ENCODE measurements at regions not wholly inside any gene's neighbourhood (a gene's known extent, or its start where the extent isn't known, plus 50 kb on each side); places are given as distances from the start of the nearest gene placed in this dataset.

DNA sequence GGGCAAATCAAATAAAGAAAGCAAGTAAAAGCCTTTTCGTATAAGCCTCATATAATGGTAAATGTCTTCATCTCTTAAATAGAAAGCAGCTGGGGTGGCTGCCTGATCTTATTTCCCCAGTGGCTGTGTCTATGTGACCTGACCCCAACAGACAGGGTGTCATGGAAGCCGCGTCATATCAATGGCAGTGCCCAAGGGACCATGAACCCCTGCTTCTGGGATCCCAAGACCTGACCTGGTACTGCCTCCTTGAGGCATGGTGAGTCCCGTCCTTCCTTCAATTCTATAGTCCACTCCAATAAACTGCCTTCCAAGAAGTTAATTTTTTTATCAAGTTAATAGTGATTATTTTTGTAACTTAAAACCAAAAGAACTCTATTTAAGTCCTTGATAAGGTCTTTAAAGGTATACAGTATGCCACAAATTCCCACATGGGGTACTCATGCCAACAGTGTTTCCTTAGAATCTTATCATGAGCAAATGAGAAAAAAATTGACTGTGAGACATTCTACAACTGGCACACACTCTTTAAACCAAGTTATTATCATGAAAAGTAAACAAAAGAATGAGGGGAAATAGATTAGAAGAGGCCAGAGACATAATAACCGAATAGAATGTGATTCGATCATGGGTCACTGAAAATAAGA is 104.6 kb downstream of the ADSS2 start:
- no peak overlapping the region for H3K4me3 ChIP-seq (ENCODE audit: low read depth, low read length)
- H3K9me3 ChIP-seq (ENCODE audit: control insufficient read depth, insufficient read depth, low read depth, low read length) = no peaks in the 10 kb centered on the region
- ChIA-PET CTCF (interaction anchor here (0.5 kb wide), 1 partner anchor 393 kb away, joined by 3 read pairs; no protein-coding TSS in a partner anchor), POLR2A (no interaction called here)
- no peak overlapping the region for H3K27ac ChIP-seq (ENCODE audit: extremely low read depth, low read depth, low read length)
- H3K36me3 ChIP-seq (ENCODE audit: control insufficient read depth in 2 of 2, insufficient read depth in 1 of 2, low read length in 2 of 2) = no peaks in the 10 kb centered on the region
- peaks cover 14% of the 10 kb centered on the region for H3K4me1 ChIP-seq (ENCODE audit: control insufficient read depth, insufficient read depth, low read length)
- TF ChIP-seq ZBTB20 (tag by site-specific recombination; IDR thresholded peaks at IDR 0.05) (no peak), ZNF501 (tag by site-specific recombination; IDR thresholded peaks at IDR 0.05) (0 out of 2 replicates have a peak, but pooled peaks have one; percentile 15), ZNF175 (tag by site-specific recombination; IDR thresholded peaks at IDR 0.05) (no peak), ZFP41 (tag by site-specific recombination; IDR thresholded peaks at IDR 0.05; ENCODE audit: borderline replicate concordance) (no peak), ZNF223 (tag by site-specific recombination; IDR thresholded peaks at IDR 0.05) (no peak), ZNF311 (tag by site-specific recombination; IDR thresholded peaks at IDR 0.05; ENCODE audit: borderline replicate concordance) (no peak), ZNF155 (tag by site-specific recombination; IDR thresholded peaks at IDR 0.05) (no peak), ZNF354C (tag by site-specific recombination; IDR thresholded peaks at IDR 0.05; ENCODE audit: borderline replicate concordance, low read depth) (no peak), SP7 (tag by site-specific recombination; IDR thresholded peaks at IDR 0.05) (peak; percentile 11), ZNF138 (tag by site-specific recombination; IDR thresholded peaks at IDR 0.05; ENCODE audit: borderline replicate concordance) (no peak), ZNF610 (tag by site-specific recombination; IDR thresholded peaks at IDR 0.05; ENCODE audit: borderline replicate concordance) (no peak), ZNF830 (tag by site-specific recombination; IDR thresholded peaks at IDR 0.05; ENCODE audit: low read depth) (no peak), ZNF677 (tag by site-specific recombination; IDR thresholded peaks at IDR 0.05) (no peak), ZNF292 (tag by site-specific recombination; IDR thresholded peaks at IDR 0.05; ENCODE audit: borderline replicate concordance, low read depth) (no peak), ZNF571 (tag by site-specific recombination; IDR thresholded peaks at IDR 0.05) (no peak), ZFP3 (tag by site-specific recombination; IDR thresholded peaks at IDR 0.05; ENCODE audit: low read depth) (no peak), FEZF1 (tag by site-specific recombination; IDR thresholded peaks at IDR 0.05) (peak; percentile 63), OSR2 (tag by site-specific recombination; IDR thresholded peaks at IDR 0.05) (0 out of 2 replicates have a peak, but pooled peaks have one; percentile 58), ZSCAN30 (tag by site-specific recombination; IDR thresholded peaks at IDR 0.05) (no peak), ZBTB8A (tag by site-specific recombination; IDR thresholded peaks at IDR 0.05) (no peak), HOXA7 (CRISPR knock-in tag; IDR thresholded peaks at IDR 0.05; ENCODE audit: borderline replicate concordance) (no peak), ZNF596 (tag by site-specific recombination; IDR thresholded peaks at IDR 0.05) (no peak), ZNF114 (tag by site-specific recombination; IDR thresholded peaks at IDR 0.05) (no peak), ZBTB48 (tag by site-specific recombination; IDR thresholded peaks at IDR 0.05) (peak; percentile 34; the same call in 1 of the 2 replicates)
- TF ChIP-seq, protein P1, sequence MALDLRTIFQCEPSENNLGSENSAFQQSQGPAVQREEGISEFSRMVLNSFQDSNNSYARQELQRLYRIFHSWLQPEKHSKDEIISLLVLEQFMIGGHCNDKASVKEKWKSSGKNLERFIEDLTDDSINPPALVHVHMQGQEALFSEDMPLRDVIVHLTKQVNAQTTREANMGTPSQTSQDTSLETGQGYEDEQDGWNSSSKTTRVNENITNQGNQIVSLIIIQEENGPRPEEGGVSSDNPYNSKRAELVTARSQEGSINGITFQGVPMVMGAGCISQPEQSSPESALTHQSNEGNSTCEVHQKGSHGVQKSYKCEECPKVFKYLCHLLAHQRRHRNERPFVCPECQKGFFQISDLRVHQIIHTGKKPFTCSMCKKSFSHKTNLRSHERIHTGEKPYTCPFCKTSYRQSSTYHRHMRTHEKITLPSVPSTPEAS (tag by site-specific recombination; IDR thresholded peaks at IDR 0.05) = no peak
- TF ChIP-seq, protein P2, sequence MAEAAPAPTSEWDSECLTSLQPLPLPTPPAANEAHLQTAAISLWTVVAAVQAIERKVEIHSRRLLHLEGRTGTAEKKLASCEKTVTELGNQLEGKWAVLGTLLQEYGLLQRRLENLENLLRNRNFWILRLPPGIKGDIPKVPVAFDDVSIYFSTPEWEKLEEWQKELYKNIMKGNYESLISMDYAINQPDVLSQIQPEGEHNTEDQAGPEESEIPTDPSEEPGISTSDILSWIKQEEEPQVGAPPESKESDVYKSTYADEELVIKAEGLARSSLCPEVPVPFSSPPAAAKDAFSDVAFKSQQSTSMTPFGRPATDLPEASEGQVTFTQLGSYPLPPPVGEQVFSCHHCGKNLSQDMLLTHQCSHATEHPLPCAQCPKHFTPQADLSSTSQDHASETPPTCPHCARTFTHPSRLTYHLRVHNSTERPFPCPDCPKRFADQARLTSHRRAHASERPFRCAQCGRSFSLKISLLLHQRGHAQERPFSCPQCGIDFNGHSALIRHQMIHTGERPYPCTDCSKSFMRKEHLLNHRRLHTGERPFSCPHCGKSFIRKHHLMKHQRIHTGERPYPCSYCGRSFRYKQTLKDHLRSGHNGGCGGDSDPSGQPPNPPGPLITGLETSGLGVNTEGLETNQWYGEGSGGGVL (tag by site-specific recombination; IDR thresholded peaks at IDR 0.05) = no peak
- TF ChIP-seq, protein P3, sequence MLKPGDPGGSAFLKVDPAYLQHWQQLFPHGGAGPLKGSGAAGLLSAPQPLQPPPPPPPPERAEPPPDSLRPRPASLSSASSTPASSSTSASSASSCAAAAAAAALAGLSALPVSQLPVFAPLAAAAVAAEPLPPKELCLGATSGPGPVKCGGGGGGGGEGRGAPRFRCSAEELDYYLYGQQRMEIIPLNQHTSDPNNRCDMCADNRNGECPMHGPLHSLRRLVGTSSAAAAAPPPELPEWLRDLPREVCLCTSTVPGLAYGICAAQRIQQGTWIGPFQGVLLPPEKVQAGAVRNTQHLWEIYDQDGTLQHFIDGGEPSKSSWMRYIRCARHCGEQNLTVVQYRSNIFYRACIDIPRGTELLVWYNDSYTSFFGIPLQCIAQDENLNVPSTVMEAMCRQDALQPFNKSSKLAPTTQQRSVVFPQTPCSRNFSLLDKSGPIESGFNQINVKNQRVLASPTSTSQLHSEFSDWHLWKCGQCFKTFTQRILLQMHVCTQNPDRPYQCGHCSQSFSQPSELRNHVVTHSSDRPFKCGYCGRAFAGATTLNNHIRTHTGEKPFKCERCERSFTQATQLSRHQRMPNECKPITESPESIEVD (tag by site-specific recombination; IDR thresholded peaks at IDR 0.05) = peak; percentile 65
- TF ChIP-seq, protein P4, sequence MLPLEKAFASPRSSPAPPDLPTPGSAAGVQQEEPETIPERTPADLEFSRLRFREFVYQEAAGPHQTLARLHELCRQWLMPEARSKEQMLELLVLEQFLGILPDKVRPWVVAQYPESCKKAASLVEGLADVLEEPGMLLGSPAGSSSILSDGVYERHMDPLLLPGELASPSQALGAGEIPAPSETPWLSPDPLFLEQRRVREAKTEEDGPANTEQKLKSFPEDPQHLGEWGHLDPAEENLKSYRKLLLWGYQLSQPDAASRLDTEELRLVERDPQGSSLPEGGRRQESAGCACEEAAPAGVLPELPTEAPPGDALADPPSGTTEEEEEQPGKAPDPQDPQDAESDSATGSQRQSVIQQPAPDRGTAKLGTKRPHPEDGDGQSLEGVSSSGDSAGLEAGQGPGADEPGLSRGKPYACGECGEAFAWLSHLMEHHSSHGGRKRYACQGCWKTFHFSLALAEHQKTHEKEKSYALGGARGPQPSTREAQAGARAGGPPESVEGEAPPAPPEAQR (tag by site-specific recombination; IDR thresholded peaks at IDR 0.05) = no peak
- TF ChIP-seq, protein P5, sequence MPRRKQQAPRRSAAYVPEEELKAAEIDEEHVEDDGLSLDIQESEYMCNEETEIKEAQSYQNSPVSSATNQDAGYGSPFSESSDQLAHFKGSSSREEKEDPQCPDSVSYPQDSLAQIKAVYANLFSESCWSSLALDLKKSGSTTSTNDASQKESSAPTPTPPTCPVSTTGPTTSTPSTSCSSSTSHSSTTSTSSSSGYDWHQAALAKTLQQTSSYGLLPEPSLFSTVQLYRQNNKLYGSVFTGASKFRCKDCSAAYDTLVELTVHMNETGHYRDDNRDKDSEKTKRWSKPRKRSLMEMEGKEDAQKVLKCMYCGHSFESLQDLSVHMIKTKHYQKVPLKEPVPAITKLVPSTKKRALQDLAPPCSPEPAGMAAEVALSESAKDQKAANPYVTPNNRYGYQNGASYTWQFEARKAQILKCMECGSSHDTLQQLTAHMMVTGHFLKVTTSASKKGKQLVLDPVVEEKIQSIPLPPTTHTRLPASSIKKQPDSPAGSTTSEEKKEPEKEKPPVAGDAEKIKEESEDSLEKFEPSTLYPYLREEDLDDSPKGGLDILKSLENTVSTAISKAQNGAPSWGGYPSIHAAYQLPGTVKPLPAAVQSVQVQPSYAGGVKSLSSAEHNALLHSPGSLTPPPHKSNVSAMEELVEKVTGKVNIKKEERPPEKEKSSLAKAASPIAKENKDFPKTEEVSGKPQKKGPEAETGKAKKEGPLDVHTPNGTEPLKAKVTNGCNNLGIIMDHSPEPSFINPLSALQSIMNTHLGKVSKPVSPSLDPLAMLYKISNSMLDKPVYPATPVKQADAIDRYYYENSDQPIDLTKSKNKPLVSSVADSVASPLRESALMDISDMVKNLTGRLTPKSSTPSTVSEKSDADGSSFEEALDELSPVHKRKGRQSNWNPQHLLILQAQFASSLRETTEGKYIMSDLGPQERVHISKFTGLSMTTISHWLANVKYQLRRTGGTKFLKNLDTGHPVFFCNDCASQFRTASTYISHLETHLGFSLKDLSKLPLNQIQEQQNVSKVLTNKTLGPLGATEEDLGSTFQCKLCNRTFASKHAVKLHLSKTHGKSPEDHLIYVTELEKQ (tag by site-specific recombination; IDR thresholded peaks at IDR 0.05; ENCODE audit: borderline replicate concordance) = no peak
